GM18907 (cell line): ENCODE measurements at regions not wholly inside any gene's neighbourhood (a gene's known extent, or its start where the extent isn't known, plus 50 kb on each side); places are given as distances from the start of the nearest gene placed in this dataset.

Source experiments
- ATAC-seq: cut with Tn5 transposase; IDR thresholded peaks from one replicate; pipeline ENCODE4 v1.9.1; 2021; ENCODE audit warnings: mild to moderate bottlenecking, moderate library complexity; ENCODE audit not compliant: unreplicated experiment

DNA sequence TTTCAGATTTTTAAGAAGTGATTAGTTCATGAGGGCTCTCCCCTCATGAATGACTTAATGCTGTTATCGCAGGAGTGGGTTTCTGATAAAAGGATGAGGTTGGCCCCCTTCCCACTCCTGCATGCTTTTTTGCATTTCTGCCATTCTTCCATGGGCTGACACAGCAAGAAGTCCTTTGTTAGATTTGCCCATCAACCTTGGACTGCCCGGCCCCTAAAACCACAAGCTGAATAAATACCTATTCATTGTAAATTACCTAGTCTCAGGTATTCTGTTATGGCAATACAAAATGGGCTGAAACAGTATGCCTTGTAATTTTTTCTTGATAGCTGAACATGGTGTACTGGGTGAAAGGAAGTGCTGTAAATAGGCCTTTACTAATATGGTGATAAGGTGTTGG, 72.7 kb upstream of the DPH5 start:
- no peak for ATAC-seq

DNA sequence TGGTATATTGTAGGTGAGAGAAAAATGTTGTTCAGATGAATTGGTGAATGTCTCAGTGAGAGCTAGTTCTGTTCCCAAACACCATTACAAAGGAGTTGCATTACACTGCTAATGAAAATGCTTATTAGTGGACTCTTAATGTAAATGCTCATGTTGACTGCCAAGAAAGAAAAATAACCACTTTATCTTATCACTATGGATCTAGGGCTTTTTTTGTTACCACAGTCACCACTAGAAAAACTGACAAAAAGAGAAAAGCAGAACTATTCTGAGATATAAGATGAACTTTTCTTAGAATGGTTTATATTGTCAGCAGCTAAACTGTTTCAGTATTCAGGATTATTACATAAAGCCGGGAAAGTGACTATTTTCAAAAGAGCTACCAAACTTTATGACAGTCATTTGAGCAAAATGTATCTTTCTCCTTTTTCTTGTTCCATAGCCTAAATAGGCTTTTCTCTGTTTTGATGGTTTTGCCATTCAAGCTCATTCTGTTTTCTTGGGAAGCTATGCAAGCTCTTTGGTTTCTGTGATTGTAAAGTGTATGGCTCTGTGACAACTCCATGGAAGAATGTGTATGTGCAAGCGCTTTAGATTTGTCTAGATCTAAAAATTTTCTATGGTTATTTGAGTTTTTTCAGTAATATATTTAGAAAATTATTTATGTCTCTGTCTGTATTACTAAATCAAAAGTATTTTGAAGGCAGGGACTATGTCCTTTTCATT, 64.2 kb upstream of the DPH5 start:
- no peak for ATAC-seq

DNA sequence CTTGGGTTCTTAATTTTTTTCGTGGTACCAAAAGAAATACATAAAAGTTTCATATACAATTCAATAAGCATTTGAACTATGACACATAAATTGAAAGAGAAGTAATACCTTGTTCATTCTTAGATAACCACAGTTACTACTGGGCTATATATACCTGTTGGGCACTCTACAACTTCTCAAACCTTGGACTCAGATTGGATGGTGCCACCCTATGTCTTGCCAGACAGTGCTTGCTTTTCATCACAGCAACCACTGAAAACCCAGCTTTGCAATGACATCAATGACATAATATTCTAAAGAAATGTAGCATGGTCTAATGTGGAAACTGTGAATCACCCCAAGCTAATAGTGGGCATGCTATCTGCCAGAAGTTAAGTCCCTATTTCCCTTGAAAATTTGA, 62.8 kb upstream of the DPH5 start:
- ATAC-seq, result no peak

DNA sequence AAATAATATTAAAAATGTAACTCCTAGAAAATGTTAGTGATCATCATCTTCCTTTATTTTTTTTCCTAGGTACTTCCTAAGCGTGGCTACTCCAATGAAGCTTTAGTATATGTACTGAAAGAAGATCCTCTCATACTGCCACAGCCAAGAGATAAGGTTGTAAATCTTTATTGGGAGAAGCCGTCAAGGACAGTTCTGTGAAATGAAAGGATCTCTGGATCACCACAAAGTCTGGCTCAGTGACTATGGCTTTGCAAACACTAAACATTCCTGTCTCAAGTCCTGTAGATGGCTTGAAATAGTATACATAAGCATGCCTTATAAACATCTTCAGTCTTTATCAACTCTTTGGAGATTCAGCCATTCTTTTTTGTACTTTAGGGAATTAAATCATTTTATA, 61.2 kb upstream of the DPH5 start:
- no peak for ATAC-seq

DNA sequence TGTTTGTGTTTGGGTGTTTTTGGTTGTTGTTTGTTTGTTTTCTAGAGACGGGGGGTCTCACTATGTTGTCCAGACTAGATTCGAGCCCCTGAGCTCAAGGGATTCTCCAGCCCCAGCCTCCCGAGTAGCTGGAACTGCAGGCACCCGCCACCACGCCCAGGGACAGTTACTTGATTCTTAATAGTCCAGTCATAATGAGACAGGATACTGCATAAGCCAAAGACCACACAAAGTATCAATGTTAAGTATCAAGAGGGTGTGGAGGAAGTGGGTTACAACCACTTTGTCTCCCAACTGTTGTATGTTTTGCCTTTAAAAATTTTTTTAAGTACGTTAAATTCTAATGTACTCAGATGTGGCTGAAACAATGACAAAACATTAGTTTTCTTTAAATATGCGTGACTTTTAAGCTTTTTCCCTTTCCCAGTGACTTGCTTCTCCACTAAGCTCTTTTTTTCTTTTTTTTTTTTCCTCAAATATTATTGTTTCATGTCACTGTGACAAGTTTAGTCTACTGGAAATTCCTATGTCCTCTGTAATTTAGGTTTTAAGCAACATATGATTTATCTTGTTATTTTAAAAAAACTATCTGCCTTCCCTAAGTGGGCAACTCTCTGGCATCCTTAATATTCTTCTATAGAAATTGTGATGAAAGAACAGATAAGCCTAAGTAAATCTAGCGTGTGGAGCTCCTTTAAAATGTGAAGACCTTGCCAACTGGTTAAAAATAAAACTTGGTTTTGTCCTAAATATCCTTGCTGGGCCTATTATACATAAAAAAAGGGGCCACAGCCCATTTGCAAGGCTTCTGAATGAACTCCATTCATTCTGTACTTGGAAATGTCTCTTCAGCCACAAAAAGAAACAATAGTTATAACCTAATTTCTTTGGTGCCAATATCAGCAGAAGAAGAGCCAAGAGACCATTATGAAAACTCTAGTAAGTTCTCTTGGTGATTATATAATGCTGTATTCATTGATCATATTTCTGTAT, 56.2 kb upstream of the DPH5 start:
- ATAC-seq, result peak; percentile 95

DNA sequence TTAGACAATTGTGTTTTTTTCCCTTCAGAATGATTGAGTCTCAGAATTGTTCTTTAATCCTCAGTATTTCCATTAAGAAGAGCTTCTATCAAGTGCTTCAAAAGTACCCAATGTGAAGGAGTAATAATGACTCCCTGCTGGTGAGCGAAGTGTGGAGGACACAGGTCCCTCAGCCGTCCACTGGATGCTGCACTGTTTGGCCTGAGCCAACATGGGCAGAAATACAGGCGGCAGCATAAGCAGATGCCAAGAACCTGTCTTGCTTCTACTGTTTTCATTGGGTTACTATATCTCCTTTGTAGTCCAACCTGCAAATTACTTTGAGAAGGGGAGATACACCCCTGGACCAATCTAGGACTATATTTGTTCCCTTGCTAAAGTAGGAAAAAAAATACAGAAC, 55.3 kb upstream of the DPH5 start:
- no peak for ATAC-seq

DNA sequence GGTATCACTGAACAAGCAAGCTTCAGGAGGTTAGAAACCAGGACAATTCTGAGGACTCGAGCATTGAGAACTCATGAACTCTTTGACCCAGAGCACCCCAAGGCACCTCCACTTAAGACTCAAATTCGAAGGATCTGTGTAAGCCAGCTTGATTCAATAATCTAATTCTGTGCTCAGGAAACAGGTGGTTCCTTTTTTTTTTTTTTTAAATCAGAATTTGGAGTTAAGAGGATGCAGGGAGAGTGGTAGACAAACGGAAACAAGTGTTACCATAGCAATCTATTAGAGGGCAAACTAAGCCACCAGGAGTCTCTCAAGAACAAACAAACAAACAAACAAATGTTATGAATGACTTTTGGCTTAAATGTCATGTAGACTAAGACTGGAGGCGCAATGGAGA, 53.8 kb upstream of the DPH5 start:
- no peak for ATAC-seq

DNA sequence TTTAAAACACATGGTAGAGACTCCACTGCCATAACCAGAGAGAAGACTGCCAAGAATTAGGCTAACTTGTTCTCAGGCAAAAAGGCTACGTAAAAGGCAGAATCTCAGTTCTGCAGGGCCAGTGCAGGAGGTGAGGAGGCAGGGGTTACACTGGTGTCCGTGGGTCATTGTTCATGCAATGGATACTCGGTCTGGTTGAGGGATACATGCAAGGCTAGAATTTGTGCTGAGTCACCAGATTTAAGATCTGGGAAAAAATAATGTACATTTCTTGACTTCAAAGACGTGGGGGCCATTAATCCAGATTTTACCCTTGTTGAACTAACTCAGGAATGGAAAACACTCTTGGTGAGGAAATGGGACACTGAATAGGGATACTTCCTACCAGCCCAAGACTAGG, 52.3 kb upstream of the DPH5 start:
- ATAC-seq, result no peak

DNA sequence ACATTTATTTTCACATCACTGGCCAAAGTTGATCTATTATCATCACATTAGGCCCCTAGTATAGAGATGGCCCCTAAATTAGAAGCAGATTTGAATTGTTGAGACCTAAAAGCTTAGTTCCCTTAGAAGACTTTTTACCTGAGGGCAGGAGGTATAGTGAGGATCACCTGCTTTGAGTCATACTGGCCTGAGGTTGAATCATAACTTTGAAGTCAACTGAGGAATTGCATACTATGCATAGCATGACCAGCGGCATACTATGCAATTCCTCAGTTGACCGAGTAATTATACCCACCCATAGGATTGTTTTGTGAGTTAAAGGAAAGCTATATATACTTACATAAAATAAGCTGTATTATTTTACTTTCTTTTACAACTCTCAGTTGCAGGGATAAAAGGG, 50.3 kb upstream of the DPH5 start:
- no peak for ATAC-seq
